ENCODE measurements at regions not wholly inside any gene's neighbourhood (a gene's known extent, or its start where the extent isn't known, plus 50 kb on each side); places are given as distances from the start of the nearest gene placed in this dataset.

- TF ChIP-seq, protein P1, sequence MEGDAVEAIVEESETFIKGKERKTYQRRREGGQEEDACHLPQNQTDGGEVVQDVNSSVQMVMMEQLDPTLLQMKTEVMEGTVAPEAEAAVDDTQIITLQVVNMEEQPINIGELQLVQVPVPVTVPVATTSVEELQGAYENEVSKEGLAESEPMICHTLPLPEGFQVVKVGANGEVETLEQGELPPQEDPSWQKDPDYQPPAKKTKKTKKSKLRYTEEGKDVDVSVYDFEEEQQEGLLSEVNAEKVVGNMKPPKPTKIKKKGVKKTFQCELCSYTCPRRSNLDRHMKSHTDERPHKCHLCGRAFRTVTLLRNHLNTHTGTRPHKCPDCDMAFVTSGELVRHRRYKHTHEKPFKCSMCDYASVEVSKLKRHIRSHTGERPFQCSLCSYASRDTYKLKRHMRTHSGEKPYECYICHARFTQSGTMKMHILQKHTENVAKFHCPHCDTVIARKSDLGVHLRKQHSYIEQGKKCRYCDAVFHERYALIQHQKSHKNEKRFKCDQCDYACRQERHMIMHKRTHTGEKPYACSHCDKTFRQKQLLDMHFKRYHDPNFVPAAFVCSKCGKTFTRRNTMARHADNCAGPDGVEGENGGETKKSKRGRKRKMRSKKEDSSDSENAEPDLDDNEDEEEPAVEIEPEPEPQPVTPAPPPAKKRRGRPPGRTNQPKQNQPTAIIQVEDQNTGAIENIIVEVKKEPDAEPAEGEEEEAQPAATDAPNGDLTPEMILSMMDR (IDR thresholded peaks at IDR 0.05) = no peak
- TF ChIP-seq POLR2A (IDR thresholded peaks at IDR 0.05) = no peak
Measured at GRCh38 chr15:91652610-91653207, 200.8 kb upstream of the SLCO3A1 start.
